NCI-H2171 (cell line): ENCODE measurements at regions not wholly inside any gene's neighbourhood (a gene's known extent, or its start where the extent isn't known, plus 50 kb on each side); places are given as distances from the start of the nearest gene placed in this dataset.
A peak's percentile ranks its signal among the peaks of the same experiment; 100 is the strongest.
"Not testable (repeated sequence)": the region's sequence is repeated elsewhere in the genome, so short reads cannot be mapped to it uniquely, and the experiment has no call there.

Source experiments
- DNase-seq: peaks from one replicate; lab custom pipeline; 2025; lab: John Stamatoyannopoulos, UW

- no peak for DNase-seq
These were observed 104.1 kb downstream of the GPR85 start for GRCh38 chr7:112982441-112983063.

DNA sequence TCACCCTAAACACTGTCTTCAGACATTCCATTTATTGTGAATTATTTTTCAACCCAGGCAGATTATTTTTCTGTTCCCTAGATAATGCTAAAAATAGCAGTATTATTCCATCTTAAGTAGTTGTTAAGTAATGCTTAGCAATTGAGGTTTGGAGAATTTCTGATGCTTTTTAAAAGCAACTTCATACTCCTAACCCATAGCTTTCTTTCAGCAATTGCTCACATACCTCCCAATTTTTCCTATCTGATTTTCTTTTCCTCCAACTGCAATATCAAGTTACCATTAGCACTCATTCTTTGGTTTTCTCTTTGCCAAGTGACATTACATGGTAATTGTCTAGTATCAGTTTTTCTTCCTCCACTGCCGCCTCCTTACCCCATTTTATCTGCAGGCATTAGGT, 104.7 kb downstream of the GPR85 start:
- DNase-seq = no peak

DNA sequence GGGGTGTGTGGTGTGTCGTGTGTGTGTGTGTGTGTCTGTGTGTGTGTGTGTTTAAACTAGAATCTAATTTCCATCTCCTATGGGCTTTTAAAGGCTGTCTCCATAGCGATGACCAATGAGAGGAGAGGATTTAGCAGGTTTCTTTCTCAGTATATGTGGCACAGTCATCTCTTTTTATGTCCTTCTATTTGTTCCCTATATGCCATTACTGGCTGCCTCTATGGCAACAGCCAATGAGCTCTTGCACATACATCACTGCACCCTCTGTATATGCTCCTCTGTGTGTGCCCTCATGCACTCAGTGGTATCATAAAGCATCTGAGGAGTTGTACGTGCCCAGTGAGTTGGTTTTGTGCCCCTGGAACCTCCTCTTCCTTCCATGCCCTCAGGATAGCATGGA, 107.6 kb downstream of the GPR85 start:
- not testable (repeated sequence) for DNase-seq

DNA sequence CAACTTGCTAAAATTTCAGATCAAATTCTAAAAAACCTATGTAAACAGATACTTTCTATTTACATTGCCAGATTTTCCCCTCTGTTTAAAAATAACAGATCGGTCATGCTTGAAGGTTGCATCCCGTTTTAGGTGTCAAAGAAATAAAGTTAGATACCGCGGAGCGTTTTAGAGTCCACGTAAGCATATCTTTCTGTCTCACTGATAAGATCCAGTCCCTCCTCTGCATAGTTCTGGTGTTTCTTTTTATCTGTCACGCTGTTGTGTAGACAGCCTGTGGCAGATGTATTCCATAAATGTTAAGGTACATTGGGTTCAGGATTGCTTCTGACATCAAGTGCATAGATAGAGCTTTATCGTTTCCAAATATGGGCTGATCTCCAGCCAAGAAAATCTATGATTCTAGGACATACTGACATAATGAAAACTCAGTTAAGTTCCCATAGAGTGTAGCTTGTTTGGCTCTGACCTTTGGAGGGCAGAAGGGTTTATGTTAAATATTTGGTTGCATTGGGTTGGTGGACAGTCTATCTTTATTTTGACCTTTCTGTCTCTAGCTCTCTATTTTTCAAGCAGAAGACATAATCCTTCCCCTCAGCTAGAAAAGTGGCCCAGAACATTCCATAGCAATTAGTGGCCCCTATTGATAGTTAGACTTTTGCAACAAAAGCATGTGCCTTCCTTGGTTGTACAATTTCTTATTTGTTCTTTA, 109.2 kb downstream of the GPR85 start:
- DNase-seq = not testable (repeated sequence)

DNA sequence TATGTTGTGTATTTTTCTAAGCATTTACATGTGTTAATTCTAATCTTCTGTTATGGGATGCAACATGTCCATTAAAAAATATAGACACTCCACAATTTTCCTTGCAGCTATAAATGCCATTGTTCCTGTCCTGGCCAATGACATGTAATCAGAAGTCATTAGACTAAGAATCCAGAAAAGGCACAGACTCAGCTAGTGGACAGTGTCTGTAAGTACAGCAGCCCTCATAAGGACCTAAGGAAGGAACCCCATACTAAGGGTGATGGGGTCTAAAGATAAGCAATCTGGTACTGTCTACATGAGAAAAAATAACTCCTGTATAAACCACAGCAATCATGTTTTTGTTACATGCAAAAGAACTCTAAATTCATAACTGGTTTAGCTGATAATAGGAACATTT, 115.9 kb downstream of the GPR85 start:
- DNase-seq = no peak

GRCh38 chr7:112969946-112970345, 116.7 kb downstream of the GPR85 start:
- DNase-seq = no peak

GRCh38 chr7:112965506-112965905, 121.1 kb downstream of the GPR85 start:
- no peak for DNase-seq

- no peak for DNase-seq
These were observed 123.0 kb downstream of the GPR85 start for GRCh38 chr7:112963634-112964033.

DNA sequence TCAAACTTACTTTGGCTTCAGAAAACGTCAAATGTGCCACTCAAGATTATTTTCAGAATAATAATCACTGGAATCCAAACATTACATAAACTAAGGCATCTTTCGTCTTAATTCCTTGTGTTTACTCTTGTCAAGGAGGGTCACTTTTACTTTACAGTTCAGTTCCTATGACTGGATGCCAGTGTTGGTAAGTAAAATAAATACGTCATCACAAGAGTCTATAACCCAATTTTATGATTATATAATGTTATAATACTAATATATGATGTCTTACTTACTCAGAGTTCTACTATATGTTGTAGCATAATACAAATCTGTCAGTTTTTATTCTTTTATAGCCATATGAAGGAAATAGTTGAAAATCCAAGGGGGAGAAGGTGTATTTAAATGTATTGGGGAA, 123.8 kb downstream of the GPR85 start:
- no peak for DNase-seq

DNA sequence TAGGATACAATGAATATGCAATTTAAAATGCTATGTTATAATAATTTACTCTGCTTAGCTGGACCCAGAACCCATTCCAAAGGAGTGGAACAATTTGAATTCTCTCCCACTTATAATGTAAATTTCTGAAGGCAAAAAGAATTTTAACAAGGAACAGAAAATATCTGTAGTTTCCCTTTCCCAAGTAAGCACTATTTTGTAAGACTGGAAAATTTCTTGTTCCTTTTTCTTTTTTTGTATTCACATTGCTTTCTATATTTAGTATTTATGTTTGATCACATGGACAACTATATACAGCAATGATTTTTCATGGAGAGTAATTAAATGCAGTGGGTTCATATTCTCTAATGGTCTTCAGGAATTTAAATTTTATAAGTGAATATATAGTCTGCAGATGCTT, 127.4 kb downstream of the GPR85 start:
- DNase-seq = no peak

DNA sequence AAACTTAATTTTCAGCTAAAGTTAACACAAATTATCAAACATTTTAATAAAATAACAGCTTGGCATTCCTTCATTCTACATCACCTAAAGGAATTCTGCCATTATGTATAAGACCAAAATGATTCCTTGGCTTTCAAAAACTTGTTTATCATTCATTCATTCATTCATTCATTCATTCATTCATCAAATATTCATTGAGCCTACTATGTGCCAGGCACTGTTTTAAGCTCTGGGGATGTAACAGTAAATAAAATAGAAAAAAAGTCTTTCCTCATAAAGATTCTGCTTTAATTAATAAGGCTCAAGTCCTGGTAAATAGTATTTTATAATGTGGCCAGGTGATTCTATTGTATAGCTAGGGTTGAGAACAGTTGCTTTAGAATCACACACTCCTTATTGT, 127.9 kb downstream of the GPR85 start:
- no peak for DNase-seq

- DNase-seq = no peak
These were observed 128.7 kb downstream of the GPR85 start for GRCh38 chr7:112957901-112958300.

- DNase-seq = not testable (repeated sequence)
These were observed 133.6 kb downstream of the GPR85 start for GRCh38 chr7:112953031-112953430.

GRCh38 chr7:112951070-112951469, 135.6 kb downstream of the GPR85 start:
- DNase-seq = no peak

DNA sequence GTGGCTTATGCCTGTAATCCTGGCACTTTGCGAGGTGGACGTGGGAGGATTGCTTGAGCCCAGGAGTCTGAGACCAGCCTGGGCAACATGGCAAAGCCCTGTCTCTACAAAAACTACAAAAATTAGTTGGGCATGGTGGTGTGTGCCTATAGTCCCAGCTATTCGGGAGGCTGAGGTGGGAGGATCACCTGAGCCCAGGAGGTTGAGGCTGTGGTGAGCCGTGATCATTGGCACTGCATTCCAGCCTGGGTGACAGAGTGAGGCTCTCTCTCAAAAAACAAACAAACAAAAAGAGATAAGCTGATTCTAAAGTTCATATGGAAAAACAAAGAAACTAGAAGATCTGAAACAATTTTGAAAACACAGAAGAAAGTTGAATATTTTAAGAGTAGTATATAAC, 136.9 kb downstream of the GPR85 start:
- DNase-seq = not testable (repeated sequence)

DNA sequence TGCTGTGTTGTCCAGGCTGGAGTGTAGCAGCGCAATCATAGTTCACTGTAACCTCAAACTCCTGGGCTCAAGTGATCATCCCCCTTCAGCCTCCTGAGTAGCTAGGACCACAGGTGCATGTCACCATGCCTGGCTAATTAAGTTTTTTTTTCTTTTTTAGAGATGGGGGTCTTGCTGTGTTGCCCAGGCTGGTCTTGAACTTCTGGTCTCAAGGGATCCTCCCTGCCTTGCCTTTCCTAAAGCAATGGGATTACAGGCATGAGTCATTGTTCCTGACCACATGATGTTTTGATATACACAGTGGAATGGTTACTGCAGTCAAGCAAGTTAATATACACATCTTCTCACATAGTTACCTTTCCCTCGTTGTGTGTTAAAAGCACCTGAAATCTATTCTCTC, 140.3 kb downstream of the GPR85 start:
- no peak for DNase-seq

GRCh38 chr7:112945046-112945445, 141.6 kb downstream of the GPR85 start:
- no peak for DNase-seq

DNA sequence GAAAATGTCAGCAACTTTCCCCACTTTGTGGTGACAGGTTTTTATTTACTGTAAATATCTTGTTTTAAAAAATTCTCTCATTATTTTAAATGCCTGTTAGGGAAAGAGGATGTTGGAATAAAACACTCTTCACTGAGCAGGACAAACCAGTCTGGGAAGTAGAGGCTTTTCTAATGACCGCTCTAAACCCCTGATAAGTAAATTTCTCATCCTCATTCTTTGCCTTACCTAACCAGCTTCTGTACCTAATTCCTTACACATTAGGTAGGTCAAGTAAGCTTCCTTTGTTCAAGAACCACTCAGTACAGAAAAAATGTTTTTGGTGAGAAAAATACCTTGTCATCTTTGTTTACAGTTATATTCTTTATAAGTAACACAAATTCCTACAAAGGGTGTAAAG, 143.6 kb downstream of the GPR85 start:
- no peak for DNase-seq

DNA sequence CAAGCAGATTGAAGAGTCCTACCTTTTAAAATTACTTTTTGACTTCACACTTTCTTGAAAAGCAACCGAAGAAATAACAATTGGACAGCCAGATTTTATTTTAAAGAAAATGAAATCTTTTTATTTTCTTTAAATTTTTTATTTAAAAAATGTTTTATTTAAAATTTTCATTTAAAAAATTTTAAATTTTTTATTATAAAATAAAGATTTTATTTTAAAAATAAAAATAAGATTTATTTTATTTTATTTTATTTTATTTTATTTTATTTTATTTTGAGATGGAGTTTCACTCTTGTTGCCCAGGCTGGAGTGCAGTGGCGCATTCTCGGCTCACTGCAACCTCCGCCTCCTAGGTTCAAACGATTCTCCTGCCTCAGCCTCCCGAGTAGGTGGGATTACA, 144.5 kb downstream of the GPR85 start:
- DNase-seq = not testable (repeated sequence)

- DNase-seq = no peak
These were observed 146.3 kb downstream of the GPR85 start for GRCh38 chr7:112940314-112940732.

DNA sequence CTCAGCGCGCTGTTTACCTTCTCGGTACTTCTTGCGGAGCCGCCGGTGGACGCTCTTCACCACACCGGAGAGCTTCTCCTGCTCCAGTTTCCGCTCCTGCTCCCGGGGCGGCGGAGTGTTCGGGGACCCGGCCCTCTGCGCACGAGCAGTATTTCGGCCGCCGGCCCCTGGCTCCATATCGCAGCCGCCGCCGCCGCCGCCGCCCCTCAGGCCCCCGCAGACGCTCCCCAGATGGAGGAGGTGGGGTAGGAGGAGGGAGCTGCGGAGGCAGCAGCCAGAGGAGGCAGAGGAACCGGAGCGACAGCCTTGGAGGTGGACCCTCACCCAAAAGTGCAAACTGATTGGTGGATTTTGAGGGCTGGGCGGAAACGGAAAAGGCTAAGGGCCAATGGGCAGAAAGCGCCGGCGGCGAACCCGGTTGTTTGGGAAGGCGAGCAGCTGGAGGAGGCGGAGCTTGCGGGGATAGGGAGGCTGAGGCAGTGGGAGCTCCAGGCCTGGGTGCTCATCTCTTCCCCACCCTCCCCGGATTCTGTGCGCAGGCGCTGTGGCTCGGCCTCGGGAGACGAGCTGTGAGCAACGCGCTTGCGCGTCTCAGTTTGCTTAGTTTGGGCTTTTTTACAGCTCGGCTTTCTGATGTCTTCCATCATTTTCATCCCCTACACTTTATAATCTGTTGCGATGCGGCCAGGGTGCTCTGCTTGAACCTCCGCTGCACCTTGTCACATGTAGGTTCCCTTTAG, 146.9 kb downstream of the GPR85 start:
- DNase-seq = peak; percentile 99

GRCh38 chr7:112938863-112939573, 147.6 kb downstream of the GPR85 start:
- DNase-seq = peak; percentile 39
